NCI-H69 (cell line): ENCODE measurements at regions not wholly inside any gene's neighbourhood (a gene's known extent, or its start where the extent isn't known, plus 50 kb on each side); places are given as distances from the start of the nearest gene placed in this dataset.
"Not testable (repeated sequence)": the region's sequence is repeated elsewhere in the genome, so short reads cannot be mapped to it uniquely, and the experiment has no call there.

Experiments
- DNase-seq: peaks from one replicate; lab custom pipeline; 2025; lab: John Stamatoyannopoulos, UW

DNA sequence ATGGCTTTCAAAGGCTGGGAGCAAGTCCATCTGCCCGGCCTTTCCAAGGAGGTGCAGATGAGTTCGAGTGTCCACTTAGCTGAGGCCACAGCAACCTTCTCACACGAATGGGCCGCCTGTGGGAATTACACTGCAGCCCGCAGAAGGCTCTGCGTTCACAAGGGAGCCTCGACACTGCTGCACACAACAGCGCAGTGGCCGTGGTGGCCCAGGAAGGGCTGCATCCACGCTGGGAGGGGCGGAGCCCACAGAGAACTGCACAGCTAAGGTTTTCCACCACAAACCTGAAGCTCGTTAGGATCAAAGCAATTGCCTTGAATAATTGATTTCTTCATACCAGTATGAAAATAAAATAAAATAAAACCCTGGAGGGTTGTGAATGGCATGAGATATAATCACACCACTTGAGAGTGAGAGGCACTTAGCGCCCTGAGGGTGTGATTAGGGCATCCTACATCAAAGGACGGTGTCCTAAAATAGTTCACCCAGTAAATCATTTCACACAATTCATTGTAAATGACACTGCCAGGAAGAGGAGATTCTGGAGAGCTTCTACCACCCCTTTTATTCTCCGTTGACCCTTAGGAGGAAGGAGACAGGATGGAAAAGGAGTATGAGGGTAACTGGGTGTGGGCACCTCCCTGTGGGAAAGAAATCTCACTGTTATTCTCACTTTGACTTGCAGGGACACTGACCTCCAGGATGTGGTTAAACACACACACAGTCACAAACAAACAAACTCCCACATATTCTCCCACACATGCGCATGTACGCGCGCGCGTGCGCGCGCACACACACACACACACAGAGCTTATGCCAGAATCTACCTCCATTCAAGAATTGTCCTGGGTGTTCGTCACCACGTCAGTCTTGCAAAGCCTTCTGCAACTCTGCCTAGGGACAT is 256.6 kb upstream of the ID2 start:
- DNase-seq, result peak; percentile 45

DNA sequence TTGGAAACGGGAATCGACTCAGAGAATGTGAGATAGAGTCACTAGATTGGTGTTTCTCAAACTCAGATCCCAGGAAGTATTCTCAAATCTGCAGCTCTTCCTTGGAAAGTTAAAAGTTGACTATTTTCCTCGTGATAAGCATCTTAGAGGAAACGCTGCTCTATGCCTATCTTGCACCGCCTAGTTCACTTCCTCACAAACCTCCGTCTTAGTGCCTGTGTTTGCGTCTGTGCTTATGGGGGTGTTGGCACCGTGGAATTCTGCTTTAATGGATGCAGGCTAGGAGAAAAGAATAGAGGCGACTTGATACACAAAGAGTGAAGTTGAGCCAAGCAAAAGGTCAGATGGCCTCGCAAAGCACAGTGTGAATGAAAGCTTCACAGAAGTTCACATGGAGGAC is 255.3 kb upstream of the ID2 start:
- no peak for DNase-seq

DNA sequence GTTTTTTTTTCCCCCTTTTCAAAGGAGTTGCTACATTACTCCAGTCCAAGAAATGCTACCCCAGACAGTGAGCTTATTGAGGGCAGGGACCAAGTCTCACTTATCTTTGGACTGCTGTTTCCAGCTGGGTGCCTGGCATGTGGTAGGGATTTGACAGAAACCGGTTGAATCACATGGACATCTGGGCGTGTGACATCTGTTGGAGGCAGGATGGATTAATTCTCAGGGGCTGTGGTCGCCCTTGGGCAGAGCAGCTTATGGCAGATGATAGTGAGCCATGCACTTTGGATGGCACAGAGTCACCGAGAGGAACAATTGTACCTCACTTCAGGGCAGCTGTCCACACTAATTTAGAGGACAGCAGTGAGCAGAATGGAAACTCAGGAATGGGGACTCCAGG is 254.6 kb upstream of the ID2 start:
- DNase-seq, result no peak

DNA sequence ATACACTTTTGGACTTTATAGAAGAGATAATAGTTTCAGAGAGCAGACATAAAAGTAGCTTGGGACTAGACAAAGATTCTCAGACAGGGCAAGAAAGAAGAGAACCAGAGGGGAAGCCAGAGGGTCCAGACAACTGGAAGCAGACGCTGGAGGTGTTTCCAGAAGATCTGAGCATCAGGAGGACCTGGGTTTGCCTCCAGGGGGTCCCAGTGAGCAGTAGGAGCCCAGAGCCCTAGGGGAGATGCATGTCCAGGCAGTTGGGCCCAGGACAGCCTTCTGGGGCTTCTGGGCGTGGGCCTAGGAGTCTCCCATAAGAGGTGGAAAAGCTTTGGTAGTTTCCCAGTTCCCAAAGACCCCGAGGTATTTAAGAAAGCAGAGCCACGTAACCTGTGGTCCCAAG is 251.2 kb upstream of the ID2 start:
- DNase-seq, result no peak

DNA sequence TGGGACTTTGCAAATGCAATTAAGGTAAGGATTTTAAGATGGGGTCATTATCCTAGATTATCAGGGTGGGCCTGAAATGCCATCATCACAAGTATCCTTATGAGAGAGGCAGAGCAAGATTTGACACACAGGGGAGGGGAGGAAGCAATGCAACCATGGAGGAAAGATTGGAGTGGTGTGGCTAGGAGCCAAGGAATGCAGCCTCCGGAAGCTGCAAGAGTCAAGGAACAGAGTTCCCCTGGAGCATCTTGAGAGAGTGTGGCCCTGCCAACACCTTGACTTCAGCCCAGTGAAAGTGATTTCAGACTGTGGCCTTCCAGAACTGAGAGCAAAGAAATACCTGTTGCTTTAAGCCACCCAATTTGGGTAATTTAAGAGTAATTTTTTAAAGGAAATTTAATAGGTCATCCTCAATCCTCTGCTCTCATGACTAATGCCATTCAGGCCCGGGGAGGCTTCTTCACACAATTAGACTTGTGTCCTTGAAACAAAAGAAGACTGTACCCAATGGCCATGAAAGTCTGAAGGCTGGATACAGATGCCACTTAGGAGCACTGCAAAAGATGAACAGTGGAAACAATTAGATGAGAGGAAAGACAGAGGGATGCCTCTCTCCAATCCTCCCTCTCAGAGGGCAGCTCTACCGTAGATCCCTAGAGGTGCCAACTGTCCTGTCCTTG is 250.3 kb upstream of the ID2 start:
- no peak for DNase-seq

DNA sequence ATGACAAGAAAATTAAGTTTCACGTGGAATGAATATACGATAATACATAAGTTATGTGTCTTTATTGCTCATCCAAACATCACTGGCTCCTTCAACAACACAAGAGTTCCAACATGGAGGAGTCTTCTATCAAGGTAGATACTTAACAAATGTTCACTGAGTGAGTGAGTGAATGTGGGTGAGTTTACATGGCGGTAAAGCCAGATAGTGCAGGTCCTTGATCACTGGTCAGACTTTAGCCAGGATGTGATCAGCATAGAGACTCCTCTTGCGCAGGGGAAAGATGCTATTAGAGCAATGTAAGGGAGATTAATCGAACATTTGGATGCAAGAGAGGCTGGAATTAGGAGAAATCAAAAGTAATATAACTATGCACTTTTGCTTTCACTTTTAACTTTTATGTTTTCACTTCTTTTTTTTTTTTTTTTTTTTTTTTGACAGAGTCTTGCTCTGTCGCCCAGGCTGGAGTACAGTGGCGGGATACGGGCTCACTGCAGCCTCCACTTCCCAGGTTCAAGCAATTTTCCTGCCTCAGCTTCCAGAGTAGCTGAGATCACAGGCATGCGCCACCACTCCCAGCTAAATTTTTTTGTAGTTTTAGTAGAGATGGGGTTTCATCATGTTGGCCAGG is 249.0 kb upstream of the ID2 start:
- DNase-seq, result no peak

DNA sequence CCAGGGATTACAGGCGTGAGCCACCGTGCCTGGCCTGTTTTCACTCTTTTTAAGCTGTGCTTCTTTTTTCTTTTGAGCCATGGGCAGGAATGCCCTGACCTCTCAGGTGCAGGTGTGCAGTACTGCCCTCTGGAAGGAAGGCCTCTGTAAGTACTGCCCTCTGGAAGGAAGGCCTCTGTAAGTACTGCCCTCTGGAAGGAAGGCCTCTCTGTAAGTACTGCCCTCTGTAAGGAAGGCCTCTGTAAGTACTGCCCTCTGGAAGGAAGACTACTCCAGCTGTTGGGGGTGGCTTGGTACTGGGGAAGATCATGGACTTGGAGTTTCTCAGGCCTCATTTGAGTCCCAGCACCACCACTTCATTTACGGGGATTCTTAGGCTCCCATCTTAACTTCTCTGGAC is 248.5 kb upstream of the ID2 start:
- DNase-seq, result no peak

DNA sequence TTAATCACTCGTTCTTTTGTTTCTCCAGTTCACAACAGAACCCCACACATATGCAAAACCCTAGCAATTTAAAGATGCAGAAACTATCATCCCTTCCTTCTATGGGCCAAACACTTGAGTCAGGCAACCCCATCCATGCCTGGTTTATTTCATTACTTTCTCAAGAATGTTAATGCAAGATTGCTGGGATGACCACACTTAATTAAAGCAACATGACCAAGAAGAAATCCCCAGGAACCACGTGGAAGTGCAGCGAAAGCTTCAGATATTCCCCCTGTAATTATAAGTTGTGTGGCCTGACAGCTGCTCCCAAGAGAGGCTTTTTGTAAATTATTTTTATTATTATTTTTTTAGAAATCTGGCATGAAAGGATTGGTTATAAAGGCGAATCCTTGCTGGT is 246.2 kb upstream of the ID2 start:
- DNase-seq, result no peak

DNA sequence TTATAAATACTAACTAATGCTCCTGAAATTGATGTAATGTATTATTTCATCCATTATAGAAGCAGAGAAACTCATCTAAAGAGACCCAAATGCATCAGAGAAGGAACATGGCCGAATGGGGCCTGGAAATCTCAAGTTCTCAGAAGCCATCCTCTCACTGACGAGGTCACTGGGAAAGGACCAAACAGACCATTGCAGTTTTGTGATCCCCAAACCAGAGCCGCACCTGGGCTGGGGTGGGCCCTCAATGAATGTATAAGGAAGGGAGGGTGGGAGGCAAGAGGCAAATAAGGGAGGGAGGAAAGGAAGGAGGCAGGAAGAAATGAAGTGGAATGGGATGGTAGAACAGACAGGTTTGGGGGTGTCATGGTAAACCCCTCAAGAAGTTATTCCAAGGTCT is 245.3 kb upstream of the ID2 start:
- no peak for DNase-seq

DNA sequence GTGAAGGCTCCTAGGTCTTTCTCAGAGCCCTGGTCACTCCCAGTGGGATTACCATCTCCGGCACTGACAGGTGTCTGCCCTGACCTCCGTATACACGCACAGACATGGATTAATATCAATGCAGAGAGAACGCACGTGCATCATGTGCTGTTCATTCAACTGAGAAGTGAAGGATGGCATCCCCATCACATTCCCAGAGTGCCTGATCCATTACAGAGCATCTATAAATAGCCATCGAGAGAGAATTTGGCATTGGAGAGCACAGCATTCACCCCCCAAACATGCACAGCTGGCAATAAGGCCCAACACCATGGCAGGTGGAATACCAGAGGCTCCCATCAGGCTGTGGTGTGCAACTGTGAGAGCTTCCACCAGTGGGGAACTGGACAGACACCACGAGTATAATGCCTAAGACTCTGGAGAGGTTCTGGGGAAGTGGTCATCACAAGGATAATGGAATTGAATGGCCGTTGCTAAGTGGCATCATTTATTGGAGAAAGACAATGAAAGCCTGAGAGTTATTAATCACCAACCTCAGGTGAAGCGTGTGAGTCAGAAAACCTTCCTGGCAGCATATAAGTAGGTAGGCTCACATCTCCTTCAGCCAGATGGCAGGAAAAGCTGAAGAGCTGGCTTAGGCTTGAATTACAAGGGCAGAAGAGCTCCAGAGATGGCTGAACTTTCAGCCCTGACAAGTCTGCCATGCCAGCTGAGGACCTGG is 244.5 kb upstream of the ID2 start:
- peak; percentile 4 for DNase-seq

DNA sequence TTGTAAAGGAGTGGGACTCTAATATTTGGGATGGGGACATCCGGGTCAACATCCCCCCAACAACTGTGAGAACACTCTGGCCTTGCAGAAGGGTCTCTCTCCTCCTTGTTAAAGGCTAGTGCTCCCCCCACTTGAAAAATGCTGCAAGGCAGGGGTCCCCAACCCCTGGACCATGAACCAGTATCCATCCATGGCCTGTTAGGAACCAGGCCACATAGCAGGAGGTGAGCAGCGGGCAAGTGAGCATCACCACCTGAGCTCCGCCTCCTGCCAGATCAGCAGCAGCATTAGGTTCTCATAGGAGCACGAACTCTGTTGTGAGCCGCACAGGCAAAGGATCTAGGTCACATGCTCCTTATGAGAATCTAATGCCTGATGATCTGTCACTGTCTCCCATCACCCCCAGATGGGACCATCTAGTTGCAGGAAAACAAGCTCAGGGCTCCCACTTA is 243.9 kb upstream of the ID2 start:
- DNase-seq, result no peak

DNA sequence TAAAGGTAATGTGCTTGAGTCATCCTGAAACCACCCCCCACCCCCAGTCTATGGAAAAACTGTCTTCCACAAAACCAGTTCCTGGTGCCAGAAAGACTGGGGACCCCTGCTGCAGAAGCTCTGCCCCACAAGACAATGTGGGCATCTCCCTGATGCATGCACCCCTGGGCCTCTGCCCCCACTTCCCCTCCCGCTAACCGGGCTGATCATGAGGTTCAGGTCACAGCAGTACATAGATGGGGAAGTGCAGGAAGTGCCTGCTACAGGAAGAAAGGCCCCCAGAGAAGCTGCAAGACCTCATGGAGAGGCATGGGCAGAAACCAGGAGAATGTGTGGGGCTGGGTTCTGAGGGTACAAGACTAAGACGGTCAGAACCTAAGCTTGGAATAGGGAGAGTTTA is 243.4 kb upstream of the ID2 start:
- no peak for DNase-seq

DNA sequence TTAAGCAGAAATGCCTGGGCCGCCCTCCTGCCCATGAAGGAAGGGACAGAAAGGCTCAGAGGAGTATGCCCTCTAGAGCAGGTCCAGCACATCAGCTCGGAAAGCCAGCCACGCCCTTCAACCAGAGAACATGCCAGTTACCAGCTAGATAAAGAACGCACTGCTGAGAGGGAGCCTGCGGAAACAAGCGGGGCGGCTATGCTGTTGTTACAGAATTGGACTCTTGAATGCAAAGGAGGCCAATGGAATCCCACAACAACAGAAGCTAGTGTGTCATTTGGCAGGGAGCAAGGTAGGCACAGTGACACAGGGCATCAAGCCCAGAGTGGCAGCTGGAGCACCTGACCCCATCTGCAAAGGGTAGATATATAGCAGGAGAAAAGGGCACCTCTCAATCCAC is 242.9 kb upstream of the ID2 start:
- no peak for DNase-seq

DNA sequence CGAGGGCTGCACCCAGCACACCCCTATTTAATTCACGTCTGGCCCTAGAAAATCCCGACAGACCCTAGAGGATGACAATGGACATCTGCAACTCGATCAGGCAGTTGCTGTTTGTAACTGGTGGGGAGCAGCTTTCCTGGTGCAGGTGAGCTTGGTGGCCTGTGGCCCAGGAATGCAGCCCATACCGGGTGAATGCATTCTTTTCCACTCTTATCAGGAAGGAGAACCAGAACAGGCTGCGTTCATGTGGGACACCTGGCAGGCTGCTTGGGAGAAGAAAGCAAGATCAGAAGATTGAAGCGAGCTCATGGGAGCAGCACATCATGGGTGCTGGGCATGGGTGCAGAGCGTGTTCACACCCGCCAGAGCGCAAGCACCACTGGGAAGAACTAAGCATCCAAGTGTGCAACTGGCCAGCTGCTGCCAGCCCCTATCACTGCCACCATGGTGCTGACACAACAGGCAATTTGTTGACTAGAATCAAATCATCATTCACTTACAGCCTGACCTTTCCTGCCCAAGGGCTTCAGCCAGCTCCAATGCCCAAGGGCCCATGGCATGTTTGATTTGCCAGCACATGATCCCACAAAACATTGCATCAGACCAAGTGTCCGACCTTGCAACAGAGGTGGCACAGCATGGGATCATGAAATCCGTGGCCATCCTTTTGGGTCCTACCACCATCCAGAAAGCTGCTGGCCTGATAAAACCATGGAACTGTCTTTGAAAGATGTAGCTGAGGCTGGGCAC is 241.7 kb upstream of the ID2 start:
- DNase-seq, result no peak

DNA sequence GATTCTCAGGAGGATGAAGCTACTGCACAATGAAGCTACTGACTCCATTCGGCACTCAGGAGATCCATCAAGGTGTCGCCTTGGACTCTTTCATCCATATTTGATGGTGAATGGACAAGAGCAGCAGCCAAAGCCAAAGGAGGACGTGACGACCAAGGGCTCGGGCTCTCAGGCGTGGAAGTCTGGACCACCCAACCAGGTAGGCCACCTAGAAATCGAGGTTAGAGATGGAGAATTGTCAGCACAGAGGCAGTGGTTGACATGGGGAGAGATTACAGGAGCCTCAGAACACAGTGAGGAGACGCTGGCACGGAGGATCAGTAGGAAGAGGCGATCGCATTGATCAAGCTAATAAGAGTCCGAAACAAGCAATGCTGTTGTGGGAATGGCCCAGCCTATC is 240.5 kb upstream of the ID2 start:
- no peak for DNase-seq

DNA sequence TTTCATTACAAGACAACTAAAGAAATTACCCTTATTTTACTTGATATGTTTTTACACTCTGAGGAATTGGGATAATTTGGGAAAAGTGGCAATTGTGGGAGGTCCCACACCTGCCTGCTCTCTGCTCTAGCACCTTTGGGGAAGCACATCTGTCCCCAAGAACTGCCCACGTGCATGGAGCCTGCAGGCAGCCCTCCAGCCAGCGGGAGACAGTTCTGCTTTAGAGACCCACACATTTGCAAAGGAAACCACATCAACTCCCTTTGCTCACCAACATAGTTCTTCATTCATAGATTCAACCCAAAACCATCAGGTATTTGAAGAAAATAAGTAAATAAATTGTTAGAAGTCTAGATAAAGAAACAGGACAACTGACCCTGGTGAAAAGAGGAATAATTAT is 239.9 kb upstream of the ID2 start:
- no peak for DNase-seq

DNA sequence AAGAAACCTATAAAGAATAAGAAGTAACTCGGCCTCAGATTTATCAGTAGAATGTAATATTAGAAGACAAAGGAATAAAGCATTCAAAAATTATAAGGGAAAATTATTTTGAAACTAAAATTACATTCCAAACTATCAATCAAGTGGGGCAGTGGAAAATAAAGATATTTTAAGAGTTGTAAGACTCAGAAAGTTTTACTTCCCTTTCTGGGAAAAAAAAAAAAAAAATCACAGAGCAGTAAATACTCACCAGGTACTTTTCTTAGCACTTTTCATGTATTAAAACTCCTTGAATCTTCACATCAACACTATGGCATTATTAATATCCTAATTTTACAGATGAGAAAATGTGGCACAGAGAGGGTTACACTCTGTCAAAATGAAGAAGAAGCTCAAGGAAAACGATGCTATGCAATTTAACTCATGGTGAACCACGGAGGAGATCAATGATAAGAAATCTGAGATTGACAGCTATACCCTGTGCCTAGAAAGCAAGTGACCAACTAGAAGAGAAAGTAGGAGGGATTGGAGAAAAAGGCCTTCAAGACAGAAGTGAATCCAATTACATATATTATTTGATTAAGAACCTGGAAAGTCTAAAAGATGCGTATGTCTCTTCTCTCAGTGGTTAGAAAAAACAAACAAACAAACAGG is 238.9 kb upstream of the ID2 start:
- DNase-seq, result no peak

DNA sequence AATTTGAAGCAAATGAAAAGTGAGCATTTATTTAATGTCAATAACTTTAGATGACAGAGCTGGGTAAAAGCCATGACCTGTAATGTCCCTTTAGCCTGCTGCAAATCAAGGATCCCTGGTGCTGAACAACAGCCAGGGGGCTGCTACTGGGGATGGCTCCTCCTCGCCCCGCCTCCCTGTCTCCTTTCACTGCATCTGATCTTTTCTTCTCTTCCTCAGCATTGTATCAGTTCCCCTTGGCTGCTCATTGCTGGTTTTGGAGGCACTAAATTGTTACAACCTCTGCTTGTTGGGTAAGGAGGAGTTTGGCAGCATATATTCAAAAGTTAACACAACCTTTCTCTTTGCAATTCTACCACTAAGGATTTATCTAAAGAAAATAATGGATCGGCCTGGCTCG is 236.3 kb upstream of the ID2 start:
- DNase-seq, result peak; percentile 32

DNA sequence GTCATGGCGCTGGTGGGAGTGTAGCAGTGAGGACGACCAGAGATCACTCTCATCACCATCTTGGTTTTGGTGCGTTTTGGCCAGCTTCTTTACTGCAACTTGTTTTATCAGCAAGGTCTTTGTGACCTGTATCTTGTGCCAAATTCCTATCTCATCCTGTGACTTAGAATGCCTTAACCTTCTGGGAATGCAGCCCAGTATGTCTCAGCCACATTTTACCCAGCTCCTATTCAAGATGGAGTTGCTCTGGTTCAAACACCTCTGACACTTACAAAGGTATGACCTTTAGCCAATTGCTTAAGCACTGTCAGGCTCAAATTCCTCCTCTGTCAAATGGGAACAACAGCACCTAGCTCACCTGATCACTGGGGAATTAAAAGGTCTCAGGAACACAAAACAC is 235.1 kb upstream of the ID2 start:
- DNase-seq, result not testable (repeated sequence)

DNA sequence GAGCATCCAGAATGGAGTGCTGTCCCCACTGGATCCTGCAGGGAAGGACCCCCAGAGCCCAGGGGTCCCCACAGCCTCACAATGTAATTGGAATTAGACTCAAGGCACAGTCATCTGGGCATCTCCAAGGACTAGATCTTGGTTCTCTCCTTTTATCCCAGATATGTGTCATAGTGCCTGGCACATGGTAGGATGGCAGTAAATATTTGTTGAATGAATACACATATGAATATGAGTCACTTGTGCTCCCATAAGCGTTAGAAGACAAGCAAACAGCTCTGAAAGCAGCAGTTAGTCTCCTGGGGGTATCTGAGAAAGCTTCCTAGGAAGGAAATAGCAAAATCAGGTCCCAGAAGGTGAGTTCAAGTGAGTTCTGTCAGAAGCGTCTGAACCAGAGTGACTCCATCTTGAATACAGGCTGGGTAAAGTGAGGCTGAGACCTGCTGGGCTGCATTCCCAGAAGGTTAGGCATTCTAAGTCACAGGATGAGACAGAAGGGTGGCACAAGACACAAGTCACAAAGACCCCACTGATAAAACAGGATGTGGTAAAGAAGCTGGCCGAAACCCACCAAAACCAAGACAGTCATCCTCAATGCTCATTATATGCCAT is 234.1 kb upstream of the ID2 start:
- peak; percentile 14 for DNase-seq
